Activated CD4-positive, alpha-beta memory T cell treated with anti-CD3 and anti-CD28 coated beads, Interleukin-2, amount 10 ng/mL, durations not matched to agents 7 days and 5 days (primary cell): ENCODE measurements at regions not wholly inside any gene's neighbourhood (a gene's known extent, or its start where the extent isn't known, plus 50 kb on each side); places are given as distances from the start of the nearest gene placed in this dataset.
"Not testable (repeated sequence)": the region's sequence is repeated elsewhere in the genome, so short reads cannot be mapped to it uniquely, and the experiment has no call there.

Experiments used
- CTCF ChIA-PET: fragments of 350-600 bp; sonication (Branson Sonifier 250); formaldehyde crosslinking; loops from one replicate; lab custom pipeline; 2021; ENCODE audit warnings: antibody characterized with exemption, inconsistent platforms; lab: Charles Lee
- POLR2A ChIA-PET: fragments of 350-600 bp; sonication (Branson Sonifier 250); formaldehyde crosslinking; loops from one replicate; lab custom pipeline; 2021; ENCODE audit warnings: antibody characterized with exemption; lab: Charles Lee
- DNase-seq: peaks from one replicate; pipeline ENCODE4 v3.0.0-alpha.2; 2020
- H3K27ac Mint-ChIP-seq: one replicate; pipeline ENCODE4 v1.8.0; 2021; ENCODE audit warnings: mild to moderate bottlenecking, mixed read lengths
- H3K27me3 Mint-ChIP-seq: one replicate; pipeline ENCODE4 v1.8.0; 2021; ENCODE audit warnings: mixed read lengths
- H3K36me3 Mint-ChIP-seq: one replicate; pipeline ENCODE4 v1.8.0; 2021; ENCODE audit warnings: low read depth, mixed read lengths
- H3K4me1 Mint-ChIP-seq: one replicate; pipeline ENCODE4 v1.8.0; 2021; ENCODE audit warnings: mixed read lengths
- H3K4me3 Mint-ChIP-seq: one replicate; pipeline ENCODE4 v1.8.0; 2021; ENCODE audit warnings: mild to moderate bottlenecking, mixed read lengths
- H3K9me3 Mint-ChIP-seq: one replicate; pipeline ENCODE4 v1.8.0; 2021; ENCODE audit warnings: mixed read lengths

DNA sequence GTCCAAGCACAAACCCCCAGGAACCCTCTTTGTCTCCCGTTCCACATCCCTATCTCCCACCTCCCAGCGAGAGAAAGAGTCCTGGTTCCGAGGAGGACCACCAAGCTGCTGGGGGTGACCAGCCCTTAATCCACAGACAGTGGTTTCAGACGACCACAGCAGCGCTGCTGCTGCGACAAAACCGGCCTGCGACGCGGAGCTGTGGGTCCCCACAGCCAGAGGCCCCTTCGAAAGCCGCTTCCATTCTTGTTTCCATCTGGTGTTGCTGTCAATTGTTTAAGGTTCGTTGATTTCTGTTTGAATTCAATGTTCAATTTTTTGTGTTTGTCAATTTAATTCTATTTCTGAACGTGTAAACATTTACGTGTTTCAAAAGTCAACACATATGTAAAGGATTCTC is 177.5 kb upstream of the FOXD4L5 start:
- H3K4me1 Mint-ChIP-seq, DNase-seq, H3K4me3 Mint-ChIP-seq, POLR2A ChIA-PET, H3K27ac Mint-ChIP-seq, CTCF ChIA-PET, H3K27me3 Mint-ChIP-seq: not testable (repeated sequence)
- Mint-ChIP-seq H3K9me3 (peaks cover 48% of the 10 kb centered on the region), H3K36me3 (peaks cover 19% of the 10 kb centered on the region)

DNA sequence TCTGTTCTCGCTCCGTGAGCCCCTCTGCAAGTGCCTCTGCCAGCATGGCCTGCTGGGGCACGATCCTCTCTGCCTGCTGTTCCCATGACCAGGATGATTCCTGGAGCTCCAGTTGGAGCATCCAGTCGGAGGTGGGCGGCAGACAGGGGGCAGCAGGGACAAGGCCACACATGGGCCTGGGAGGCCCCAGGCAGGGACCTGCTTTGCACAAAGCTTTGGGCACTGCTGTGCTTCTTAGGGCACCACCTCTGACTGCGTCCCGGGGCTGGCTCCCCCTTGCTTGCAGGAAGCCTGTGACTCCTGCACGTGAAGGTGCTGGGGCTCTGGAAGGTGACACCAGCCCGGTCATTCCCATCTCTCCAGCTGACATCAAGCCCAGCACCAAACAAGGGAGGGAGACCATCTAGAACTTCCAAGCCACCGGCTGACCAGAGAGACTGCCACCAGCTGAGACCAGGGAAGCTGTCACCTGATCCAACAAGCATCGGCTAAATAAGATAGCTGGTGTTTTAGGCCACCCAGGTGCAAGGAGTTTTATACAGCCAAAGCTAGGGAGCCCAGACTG is 174.8 kb upstream of the FOXD4L5 start:
- no peak overlapping the region for H3K4me3 Mint-ChIP-seq
- CTCF ChIA-PET: no interaction called here
- POLR2A ChIA-PET: no interaction called here
- no peak overlapping the region for H3K27ac Mint-ChIP-seq
- H3K4me1 Mint-ChIP-seq: no peaks in the 10 kb centered on the region
- H3K27me3 Mint-ChIP-seq: no peaks in the 10 kb centered on the region
- no peak for DNase-seq
- H3K9me3 Mint-ChIP-seq: peaks cover 49% of the 10 kb centered on the region
- H3K36me3 Mint-ChIP-seq: peaks cover 17% of the 10 kb centered on the region

DNA sequence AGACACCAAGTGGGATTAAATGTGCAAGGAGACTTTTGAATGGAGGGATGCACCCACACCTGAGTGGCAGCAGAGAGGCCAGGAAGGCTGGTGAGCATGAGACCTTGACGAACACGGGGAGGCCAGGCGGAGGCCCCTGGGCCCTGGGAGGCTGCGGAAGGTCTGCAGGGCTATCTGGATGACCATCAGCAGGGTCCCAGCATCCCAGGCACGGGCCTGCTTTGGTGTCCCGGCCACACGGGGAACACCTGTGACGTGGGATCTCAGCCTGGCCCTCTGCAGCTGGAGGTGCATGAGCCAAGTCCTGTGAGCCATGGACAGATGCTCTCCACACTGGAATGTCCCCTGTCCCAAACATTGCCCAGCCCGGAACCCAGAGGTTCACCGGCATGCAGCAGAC is 174.0 kb upstream of the FOXD4L5 start:
- H3K27me3 Mint-ChIP-seq: no peaks in the 10 kb centered on the region
- no peak overlapping the region for H3K4me3 Mint-ChIP-seq
- H3K36me3 Mint-ChIP-seq: peaks cover 9% of the 10 kb centered on the region
- H3K27ac Mint-ChIP-seq: no peak overlapping the region
- DNase-seq: no peak
- no peaks in the 10 kb centered on the region for H3K4me1 Mint-ChIP-seq
- CTCF ChIA-PET: no interaction called here
- POLR2A ChIA-PET: no interaction called here
- H3K9me3 Mint-ChIP-seq: peaks cover 40% of the 10 kb centered on the region

DNA sequence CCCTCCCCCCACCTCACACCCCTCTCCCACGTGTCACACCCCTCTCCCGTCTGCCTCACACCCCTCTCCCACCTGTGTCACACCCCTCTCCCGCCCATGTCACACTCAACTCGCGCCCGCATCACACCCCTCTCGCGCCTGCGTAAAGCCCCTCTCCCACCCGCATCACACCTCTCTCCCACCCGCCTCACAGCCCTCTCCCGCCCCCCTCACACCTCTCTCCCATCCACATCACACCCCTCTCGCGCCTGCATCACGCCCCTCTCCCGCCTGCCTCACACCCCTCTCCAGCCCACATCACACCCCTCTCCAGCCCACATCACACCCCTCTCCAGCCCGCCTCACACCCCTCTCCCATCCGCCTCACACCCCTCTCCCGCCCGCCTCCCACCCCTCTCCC is 173.5 kb upstream of the FOXD4L5 start:
- Mint-ChIP-seq H3K4me3 (no peak overlapping the region), H3K9me3 (peaks cover 39% of the 10 kb centered on the region), H3K4me1 (no peaks in the 10 kb centered on the region), H3K27ac (no peak overlapping the region), H3K36me3 (peaks cover 4% of the 10 kb centered on the region), H3K27me3 (no peaks in the 10 kb centered on the region)
- POLR2A ChIA-PET: no interaction called here
- CTCF ChIA-PET: no interaction called here
- no peak for DNase-seq

DNA sequence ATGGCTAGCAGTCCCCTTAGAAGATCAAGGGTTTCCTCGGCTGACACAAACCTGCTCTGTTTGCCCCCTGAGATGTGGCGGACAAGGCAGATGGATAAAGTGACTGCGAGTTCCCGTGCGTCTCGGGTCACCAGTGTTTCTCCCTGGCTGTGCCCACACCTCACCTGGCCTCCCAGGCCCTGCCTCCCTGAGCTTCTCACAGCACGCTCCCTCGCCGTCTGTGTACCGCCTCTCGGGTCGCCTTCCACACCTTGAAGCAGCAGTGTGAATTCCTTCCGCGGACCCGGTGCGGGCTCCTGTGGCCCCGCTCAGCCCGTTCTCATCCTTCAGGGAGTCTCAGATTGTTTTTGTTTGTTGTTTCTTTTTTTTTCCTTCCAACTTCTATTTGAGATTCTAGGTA is 172.0 kb upstream of the FOXD4L5 start:
- CTCF ChIA-PET, H3K4me1 Mint-ChIP-seq, H3K27me3 Mint-ChIP-seq, H3K27ac Mint-ChIP-seq, H3K4me3 Mint-ChIP-seq, POLR2A ChIA-PET, H3K36me3 Mint-ChIP-seq, DNase-seq: not testable (repeated sequence)
- H3K9me3 Mint-ChIP-seq: peaks cover 34% of the 10 kb centered on the region

DNA sequence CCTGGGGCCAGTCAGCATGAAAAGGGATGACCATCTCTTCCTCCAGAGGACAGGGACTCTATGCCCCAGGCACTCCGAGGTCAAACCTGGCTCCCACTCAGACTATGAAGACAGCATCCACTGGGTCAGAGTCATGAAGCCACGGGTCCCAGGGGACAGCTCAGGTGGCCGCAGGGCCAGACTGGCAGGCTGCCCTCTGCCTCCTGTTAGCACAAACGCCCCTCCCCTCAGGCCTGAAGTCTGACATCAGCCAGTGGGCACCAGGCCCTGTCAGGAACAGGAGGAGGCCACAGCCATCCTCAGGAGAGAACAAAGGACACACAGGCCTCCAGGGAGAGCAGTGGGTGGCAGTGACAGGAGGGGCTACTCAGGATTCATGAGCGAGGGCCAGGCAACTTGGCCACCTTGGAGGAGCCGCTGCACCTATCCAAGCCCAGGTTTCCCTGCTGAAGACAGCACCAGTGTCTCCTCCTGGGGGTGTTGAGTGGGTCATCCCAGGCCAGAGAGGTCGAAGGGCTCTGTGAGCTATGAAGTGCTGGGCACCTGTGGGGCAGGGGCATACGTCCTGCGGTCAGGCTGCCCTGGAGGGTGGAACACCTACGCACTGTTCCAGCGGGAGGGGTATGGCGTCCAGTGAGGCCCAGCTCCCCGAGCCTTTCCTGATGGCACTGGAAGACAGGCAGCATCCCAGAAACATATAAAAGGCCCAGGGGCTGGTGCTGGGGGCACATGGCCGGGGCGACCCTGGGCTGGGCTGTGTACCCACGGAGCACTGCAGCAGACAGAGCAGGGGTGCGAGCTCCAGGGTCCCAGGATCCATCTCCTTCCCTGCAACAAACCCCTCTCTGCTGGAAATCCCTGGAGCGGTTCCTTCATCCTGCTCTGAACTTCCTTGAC is 171.0 kb upstream of the FOXD4L5 start:
- H3K4me3 Mint-ChIP-seq, H3K36me3 Mint-ChIP-seq, H3K27ac Mint-ChIP-seq, POLR2A ChIA-PET, DNase-seq, H3K27me3 Mint-ChIP-seq, H3K4me1 Mint-ChIP-seq, CTCF ChIA-PET: not testable (repeated sequence)
- peaks cover 31% of the 10 kb centered on the region for H3K9me3 Mint-ChIP-seq

DNA sequence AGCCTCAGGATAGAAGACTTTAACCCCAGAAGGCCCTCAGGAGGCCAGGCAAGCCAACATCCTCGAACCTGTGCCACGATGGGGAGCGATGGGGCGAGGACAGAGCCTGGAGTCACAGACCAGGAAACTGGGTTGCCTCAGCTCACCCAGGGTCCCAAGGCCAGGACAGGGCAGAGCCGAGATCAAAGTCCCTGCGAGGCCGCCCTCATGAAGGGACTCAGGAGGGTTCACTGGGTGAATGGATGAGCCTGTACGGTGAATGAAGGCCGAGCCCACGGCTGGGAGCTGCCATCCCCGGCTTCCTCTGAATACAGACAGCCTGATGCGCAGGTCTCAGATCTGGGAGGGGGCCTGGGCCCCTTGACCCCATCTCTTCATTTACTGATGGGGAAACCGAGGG is 170.1 kb upstream of the FOXD4L5 start:
- CTCF ChIA-PET, H3K27me3 Mint-ChIP-seq, DNase-seq, H3K27ac Mint-ChIP-seq, H3K4me1 Mint-ChIP-seq, H3K36me3 Mint-ChIP-seq, H3K4me3 Mint-ChIP-seq, POLR2A ChIA-PET: not testable (repeated sequence)
- H3K9me3 Mint-ChIP-seq: peaks cover 27% of the 10 kb centered on the region

DNA sequence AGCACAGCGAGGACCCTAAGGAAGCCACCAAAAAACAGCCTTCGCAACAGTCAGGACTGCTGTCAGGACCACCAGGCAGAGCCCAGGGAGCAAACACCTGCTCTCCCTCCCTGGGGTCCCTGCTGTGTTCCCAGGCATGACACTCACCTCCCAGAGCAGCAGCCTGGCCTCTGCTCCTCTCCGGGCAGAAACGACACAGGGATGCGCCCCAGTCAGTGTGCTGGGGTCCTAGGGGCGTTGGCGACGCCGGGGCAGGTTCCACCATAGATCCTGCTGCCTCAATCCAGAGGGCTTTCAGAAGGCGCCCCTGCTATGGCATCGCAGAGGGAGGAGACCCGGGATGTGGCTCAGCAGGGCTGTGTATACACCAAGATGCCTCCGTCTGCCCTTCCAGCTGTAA is 169.7 kb upstream of the FOXD4L5 start:
- peaks cover 26% of the 10 kb centered on the region for H3K9me3 Mint-ChIP-seq
- H3K4me3 Mint-ChIP-seq, H3K27me3 Mint-ChIP-seq, H3K36me3 Mint-ChIP-seq, POLR2A ChIA-PET, H3K4me1 Mint-ChIP-seq, H3K27ac Mint-ChIP-seq, DNase-seq, CTCF ChIA-PET: not testable (repeated sequence)

DNA sequence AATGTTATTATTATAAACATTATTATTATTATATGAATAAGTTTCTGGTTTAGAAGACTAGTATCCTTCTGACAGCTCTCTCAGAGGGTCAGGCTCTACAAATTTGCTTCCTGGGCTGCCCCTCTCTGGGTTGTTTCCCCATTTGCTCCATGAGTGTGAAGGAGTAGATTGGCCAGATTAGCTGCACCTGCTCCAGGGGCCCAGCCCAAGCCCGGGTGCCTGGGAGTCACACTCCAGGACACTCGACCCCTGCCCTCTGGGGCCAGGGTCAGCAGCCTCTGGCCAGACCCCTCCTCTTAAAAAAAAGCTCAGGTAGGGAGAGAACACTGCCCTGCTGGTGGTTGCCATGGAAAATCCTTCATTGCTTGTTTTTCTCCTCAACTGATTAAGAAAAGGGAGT is 169.0 kb upstream of the FOXD4L5 start:
- H3K4me3 Mint-ChIP-seq, H3K27ac Mint-ChIP-seq, H3K36me3 Mint-ChIP-seq, H3K27me3 Mint-ChIP-seq, POLR2A ChIA-PET, DNase-seq, H3K4me1 Mint-ChIP-seq, CTCF ChIA-PET: not testable (repeated sequence)
- H3K9me3 Mint-ChIP-seq: peaks cover 24% of the 10 kb centered on the region

DNA sequence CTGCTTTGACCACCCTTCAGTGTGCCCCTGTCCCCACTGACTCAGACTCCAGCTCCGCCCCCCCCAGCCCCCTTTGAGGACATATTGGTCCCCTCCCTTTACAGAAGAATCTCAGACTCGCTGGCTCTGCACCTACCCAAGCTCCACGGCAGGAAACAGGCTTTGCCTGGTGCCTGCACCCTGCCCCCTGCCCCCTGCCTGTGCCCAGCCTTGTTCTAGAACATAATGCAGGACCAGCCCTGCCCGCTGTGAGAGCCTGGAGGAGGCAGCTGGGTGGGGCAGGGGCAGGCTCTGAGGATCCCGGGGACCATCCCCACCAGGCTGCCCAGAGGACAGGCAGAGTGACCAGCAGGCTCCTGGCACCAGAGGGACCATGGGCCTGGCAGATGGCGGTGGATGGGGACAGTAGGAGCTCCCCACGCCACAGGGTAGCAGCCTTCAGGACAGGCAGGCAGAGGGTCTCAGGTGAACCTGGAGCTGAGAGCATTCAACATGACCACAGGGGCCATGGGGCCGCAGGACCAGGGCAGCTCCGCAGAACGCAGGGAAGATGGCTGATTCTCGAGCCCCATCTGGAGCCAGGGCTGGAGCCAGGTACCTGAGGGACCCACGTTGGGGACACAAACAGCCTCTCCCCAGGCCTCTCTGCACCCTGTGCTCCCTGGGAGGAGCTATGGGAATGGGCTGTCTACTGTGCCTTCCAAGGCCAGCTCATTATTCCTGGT is 165.0 kb upstream of the FOXD4L5 start:
- H3K9me3 Mint-ChIP-seq: peaks cover 26% of the 10 kb centered on the region
- CTCF ChIA-PET, H3K4me3 Mint-ChIP-seq, H3K27me3 Mint-ChIP-seq, H3K36me3 Mint-ChIP-seq, DNase-seq, H3K4me1 Mint-ChIP-seq, H3K27ac Mint-ChIP-seq, POLR2A ChIA-PET: not testable (repeated sequence)

DNA sequence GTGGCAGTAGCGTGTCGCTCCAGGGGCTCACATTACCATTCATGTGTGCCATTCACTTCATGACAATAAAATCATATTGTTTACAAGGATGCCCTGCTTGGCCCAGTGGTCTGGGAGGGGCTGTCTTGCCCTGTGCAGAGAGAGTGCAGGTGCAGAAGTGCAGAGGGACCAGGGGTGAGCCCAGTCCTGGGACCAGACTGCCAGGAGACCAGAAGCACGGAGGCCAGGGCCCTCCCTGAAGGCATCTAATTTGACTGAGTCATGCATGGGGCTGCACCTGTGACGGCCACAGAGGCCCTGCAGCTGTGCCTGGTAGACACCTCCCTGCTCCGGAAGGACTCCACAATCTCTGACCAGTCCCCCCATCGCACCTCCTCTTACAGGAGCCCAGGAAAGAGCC is 164.4 kb upstream of the FOXD4L5 start:
- CTCF ChIA-PET: no interaction called here
- H3K27me3 Mint-ChIP-seq: no peaks in the 10 kb centered on the region
- no peaks in the 10 kb centered on the region for H3K36me3 Mint-ChIP-seq
- POLR2A ChIA-PET: no interaction called here
- H3K4me1 Mint-ChIP-seq: no peaks in the 10 kb centered on the region
- H3K9me3 Mint-ChIP-seq: peaks cover 26% of the 10 kb centered on the region
- no peak overlapping the region for H3K4me3 Mint-ChIP-seq
- DNase-seq: no peak
- H3K27ac Mint-ChIP-seq: no peak overlapping the region

DNA sequence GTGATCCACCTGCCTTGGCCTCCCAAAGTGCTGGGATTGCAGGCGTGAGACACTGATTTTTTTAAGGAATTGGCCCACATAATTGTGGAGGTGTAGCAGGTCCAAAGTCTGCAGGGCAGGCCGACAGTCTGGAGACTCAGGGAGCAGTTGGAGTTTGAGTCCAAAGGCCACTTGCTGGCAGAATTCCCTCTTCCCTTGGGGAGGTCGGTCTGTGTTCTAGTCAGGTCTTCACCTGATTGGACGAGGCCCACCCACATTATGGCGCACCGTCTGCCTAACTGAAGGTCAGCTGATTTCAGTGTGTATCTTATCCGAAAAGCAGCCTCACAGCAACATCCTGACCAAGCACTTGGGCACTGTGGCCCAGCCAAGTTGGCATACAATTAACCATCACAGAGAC is 162.1 kb upstream of the FOXD4L5 start:
- CTCF ChIA-PET, H3K36me3 Mint-ChIP-seq, H3K27ac Mint-ChIP-seq, H3K27me3 Mint-ChIP-seq, POLR2A ChIA-PET, H3K4me3 Mint-ChIP-seq, DNase-seq, H3K4me1 Mint-ChIP-seq: not testable (repeated sequence)
- peaks cover 26% of the 10 kb centered on the region for H3K9me3 Mint-ChIP-seq

DNA sequence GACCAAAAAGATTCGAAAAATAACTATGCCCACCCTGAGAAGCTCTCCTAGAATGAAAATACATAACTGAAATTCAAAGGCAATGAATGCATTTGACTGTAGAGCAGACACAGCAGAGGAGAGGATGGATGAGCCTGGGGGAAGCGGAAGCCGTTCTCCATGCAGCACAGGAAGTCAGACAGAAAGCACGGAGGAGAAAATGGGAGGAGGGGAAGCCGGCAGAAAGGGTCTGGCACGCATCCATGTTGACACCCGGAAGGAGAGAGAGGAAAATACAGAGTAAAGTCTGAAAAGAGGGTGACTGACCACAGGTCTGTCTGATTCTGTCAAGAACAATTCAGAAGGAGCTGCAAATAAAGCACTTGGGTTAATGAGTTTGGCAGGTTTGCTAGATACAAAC is 161.0 kb upstream of the FOXD4L5 start:
- H3K36me3 Mint-ChIP-seq, DNase-seq, H3K27ac Mint-ChIP-seq, H3K4me3 Mint-ChIP-seq, H3K4me1 Mint-ChIP-seq, H3K27me3 Mint-ChIP-seq, CTCF ChIA-PET, POLR2A ChIA-PET: not testable (repeated sequence)
- H3K9me3 Mint-ChIP-seq: peaks cover 28% of the 10 kb centered on the region
